GM12878 (cell line): ENCODE measurements at regions not wholly inside any gene's neighbourhood (a gene's known extent, or its start where the extent isn't known, plus 50 kb on each side); places are given as distances from the start of the nearest gene placed in this dataset.
"Not testable (repeated sequence)": the region's sequence is repeated elsewhere in the genome, so short reads cannot be mapped to it uniquely, and the experiment has no call there.

Experiments
- ATAC-seq: fragments of 200-7000 bp; cut with Tn5 transposase; 3 replicates; pipeline ENCODE4 v1.9.1; 2020; ENCODE audit warnings: mild to moderate bottlenecking, moderate library complexity
- BruUV-seq: library from RNA; stranded (reverse); fragments of 400-500 nt; replicated peaks from 2 replicates; lab custom pipeline; 2021; lab: Mats Ljungman, UMichigan
- CTCF ChIA-PET: fragments of 300-600 bp; sonication (Branson Sonifier 250); formaldehyde crosslinking; extraction: SDS; loops from one replicate; lab custom pipeline; 2021; ENCODE audit warnings: inconsistent platforms; lab: Yijun Ruan, JAX
- POLR2A ChIA-PET: fragments of 350-600 bp; formaldehyde crosslinking; extraction: SDS; loops from one replicate; lab custom pipeline; 2021; ENCODE audit warnings: inconsistent platforms; lab: Charles Lee
- RAD21 ChIA-PET: fragments of 300-600 bp; sonication (Branson Sonifier 250); formaldehyde crosslinking; loops from one replicate; lab custom pipeline; 2023; ENCODE audit warnings: antibody characterized with exemption; ENCODE audit not compliant: unreplicated experiment; lab: Charles Lee
- SMC1A ChIA-PET: fragments of 300-600 bp; sonication (Branson Sonifier 250); formaldehyde crosslinking; loops from one replicate; lab custom pipeline; 2023; ENCODE audit not compliant: unreplicated experiment, uncharacterized antibody; lab: Charles Lee
- DNase-seq: peaks from one replicate; pipeline ENCODE4 v3.0.0-alpha.2; 2011; ENCODE audit warnings: low read depth, low spot score
- FAIRE-seq: peaks from 3 replicates; lab custom pipeline; 2011; peaks lifted over from hg19 to GRCh38; lab: Jason Lieb, UNC
- H2AFZ ChIP-seq: 2 replicates; pipeline ENCODE4 v1.6.0; 2011; ENCODE audit warnings: low read depth, low read length, control low read depth; ENCODE audit not compliant: control insufficient read depth
- H3K27ac ChIP-seq: 2 replicates; pipeline ENCODE4 v1.5.1; 2011; ENCODE audit warnings: control low read depth; ENCODE audit not compliant: control insufficient read depth, insufficient read depth
- H3K27me3 ChIP-seq, 2 experiments: replicated peaks in 1 of 2; 2 replicates each; pipeline versions ENCODE4 v1.6.0 to v1.6.1; 2011; ENCODE audit warnings: low read length in 1 of 2; ENCODE audit not compliant: control insufficient read depth in 2 of 2, insufficient read depth in 2 of 2
- H3K36me3 ChIP-seq, 2 experiments: 2 replicates each; pipeline ENCODE4 v1.5.1; 2011; ENCODE audit warnings: low read length in 1 of 2; ENCODE audit not compliant: control insufficient read depth in 2 of 2, insufficient read depth in 2 of 2
- H3K4me1 ChIP-seq: 2 replicates; pipeline ENCODE4 v1.6.1; 2011; ENCODE audit warnings: mild to moderate bottlenecking, low read length, moderate library complexity, mixed read lengths; ENCODE audit not compliant: control insufficient read depth, insufficient read depth
- H3K4me2 ChIP-seq: 2 replicates; pipeline ENCODE4 v1.6.0; 2011; ENCODE audit warnings: control low read depth; ENCODE audit not compliant: control insufficient read depth, insufficient read depth
- H3K4me3 ChIP-seq: fragments of 200-600 bp; sonication (generic); 2 replicates; pipeline ENCODE4 v1.5.1; 2016
- H3K79me2 ChIP-seq: 2 replicates; pipeline ENCODE4 v1.6.0; 2011; ENCODE audit warnings: low read length; ENCODE audit not compliant: control insufficient read depth, insufficient read depth
- H3K9ac ChIP-seq: 2 replicates; pipeline ENCODE4 v1.8.0; 2011; ENCODE audit warnings: low read length, control low read depth, mixed read lengths; ENCODE audit not compliant: control insufficient read depth, insufficient read depth
- H3K9me3 ChIP-seq: replicated peaks from 3 replicates; pipeline ENCODE4 v1.5.1; 2011; ENCODE audit warnings: mild to moderate bottlenecking, low read length; ENCODE audit not compliant: control insufficient read depth, insufficient read depth
- H4K20me1 ChIP-seq: 2 replicates; pipeline ENCODE4 v1.6.0; 2011; ENCODE audit not compliant: control insufficient read depth, insufficient read depth
- BHLHE40 ChIP-seq, 2 experiments: fragments of 450-650 bp in 1 of 2; IDR thresholded peaks; 2 replicates each; pipeline ENCODE4 v1.6.1; 2011 to 2017; ENCODE audit warnings: low read depth in 2 of 2, borderline replicate concordance in 1 of 2, improper control_type of control experiment in 1 of 2, low read length in 1 of 2, mild to moderate bottlenecking in 1 of 2
- CTCF ChIP-seq, 3 experiments: IDR thresholded peaks in 2 of 3; conservative IDR thresholded peaks in 1 of 3; 2 replicates each; pipeline ENCODE4 v1.5.1; 2011; ENCODE audit warnings: low read depth in 3 of 3, low read length in 3 of 3, mild to moderate bottlenecking in 3 of 3, control low read depth in 2 of 3, moderate library complexity in 2 of 3, inconsistent platforms in 1 of 3, mixed read lengths in 1 of 3; ENCODE audit not compliant: control insufficient read depth in 2 of 3, insufficient read depth in 1 of 3; ENCODE audit errors: extremely low read depth in 1 of 3
- HDAC2 ChIP-seq: fragments of 200-600 bp; sonication (generic); IDR thresholded peaks from 2 replicates; pipeline ENCODE4 v1.6.1; 2017
- RAD51 ChIP-seq: fragments of 450-650 bp; IDR thresholded peaks from 2 replicates; pipeline ENCODE4 v1.6.1; 2016; ENCODE audit warnings: moderate library complexity, mild to moderate bottlenecking, inconsistent platforms
- SMC3 ChIP-seq: IDR thresholded peaks from 2 replicates; pipeline ENCODE4 v1.6.1; 2011; ENCODE audit warnings: low read length, improper control_type of control experiment, borderline replicate concordance
- WGBS: methylation state at CpG from one replicate; pipeline ENCODE4 v1.1.6; 2016; ENCODE audit warnings: low lambda C conversion rate; ENCODE audit not compliant: insufficient replicate concordance, insufficient coverage; ENCODE audit errors: missing lambda C conversion rate; 5-methylcytosine and 5-hydroxymethylcytosine counted together
- in situ Hi-C: fragments of 300-500 bp; cut with MboI; formaldehyde crosslinking; loops from 9 replicates; pipeline ENCODE4 v1.14.3; 2018; ENCODE audit warnings: mixed read lengths
- intact Hi-C: fragments of 100-400 bp; cut with micrococcal nuclease; formaldehyde crosslinking; loops from one replicate; pipeline ENCODE4 v1.14.2; 2022; ENCODE audit not compliant: unreplicated experiment

GRCh38 chr14:106166650-106167204 is 640.3 kb downstream of the TMEM121 start:
- RAD21 ChIA-PET: no interaction called here
- Histone ChIP-seq H2AFZ (no peak overlapping the region), H3K27me3 (no peaks in the 10 kb centered on the region; a peak in 1 of 4 replicates), H3K4me1 (no peaks in the 10 kb centered on the region), H3K27ac (no peak overlapping the region), H4K20me1 (no peaks in the 10 kb centered on the region), H3K9ac (no peak overlapping the region), H3K4me2 (no peak overlapping the region), H3K36me3 (no peaks in the 10 kb centered on the region), H3K4me3 (no peak overlapping the region), H3K9me3 (no peaks in the 10 kb centered on the region), H3K79me2 (no peaks in the 10 kb centered on the region)
- FAIRE-seq: no peak
- POLR2A ChIA-PET: no interaction called here
- SMC1A ChIA-PET: no interaction called here
- intact Hi-C loops: no loop called here
- BruUV-seq: no TSS peak
- in situ Hi-C loops: loop anchor here (10.0 kb wide), 1 partner anchor 632 kb away; no protein-coding TSS in a partner anchor
- ATAC-seq: no peak
- DNase-seq: no peak
- TF ChIP-seq RAD51: peak; percentile 36; the same call in 1 of the 2 replicates
- TF ChIP-seq BHLHE40 (IDR thresholded peaks at IDR 0.05; ENCODE audit: borderline replicate concordance in 1 of 2, low read depth in 2 of 2, low read length in 1 of 2): 0 out of 4 replicates have a peak, but pooled peaks of 1 of the 2 experiments have one; percentile 7
- TF ChIP-seq HDAC2: no peak
- CTCF ChIA-PET: interaction anchor here (0.6 kb wide), 1 partner anchor 229 kb away, joined by 4 read pairs; no protein-coding TSS in a partner anchor
- 13% methylated on average over 10 of the region's 10 CpGs for whole genome bisulfite sequencing

GRCh38 chr14:106170163-106170658 is 643.8 kb downstream of the TMEM121 start:
- FAIRE-seq, H3K4me3 ChIP-seq, H3K27ac ChIP-seq, H3K4me2 ChIP-seq, POLR2A ChIA-PET, H3K36me3 ChIP-seq, DNase-seq, H3K27me3 ChIP-seq, H3K79me2 ChIP-seq, H3K4me1 ChIP-seq, H4K20me1 ChIP-seq, H2AFZ ChIP-seq, H3K9ac ChIP-seq: not testable (repeated sequence)
- WGBS: 2% methylated on average over 11 of the region's 13 CpGs
- intact Hi-C loops: loop anchor here (10.0 kb wide), 1 partner anchor 635 kb away; no protein-coding TSS in a partner anchor
- CTCF ChIA-PET: interaction anchor here (1.0 to 1.5 kb wide), 3 partner anchors 13 to 24 kb away, joined by 3 to 4 read pairs (median 3); no protein-coding TSS in a partner anchor
- peak; percentile 58 for ATAC-seq
- peak; percentile 57 to 84 (median 76) for TF ChIP-seq CTCF (IDR thresholded peaks at IDR 0.05 in 2 of 3, conservative IDR thresholded peaks at IDR 0.05 in 1 of 3; ENCODE audit: control insufficient read depth in 2 of 3, extremely low read depth in 1 of 3, insufficient read depth in 1 of 3, low read depth in 3 of 3, low read length in 3 of 3)
- peak; percentile 32; the same call in 1 of the 2 replicates for TF ChIP-seq SMC3
- TF ChIP-seq, all 136 proteins: peak for 2; not testable (repeated sequence) for 134
- in situ Hi-C loops, H3K9me3 ChIP-seq, RAD21 ChIA-PET, SMC1A ChIA-PET, BruUV-seq: not testable (repeated sequence)
